ENCODE measurements at regions not wholly inside any gene's neighbourhood (a gene's known extent, or its start where the extent isn't known, plus 50 kb on each side); places are given as distances from the start of the nearest gene placed in this dataset.

- no peak for DNase-seq (ENCODE audit: low read depth)
Observed at GRCh38 chr4:43776371-43776770, 672.2 kb downstream of the KCTD8 start.

DNA sequence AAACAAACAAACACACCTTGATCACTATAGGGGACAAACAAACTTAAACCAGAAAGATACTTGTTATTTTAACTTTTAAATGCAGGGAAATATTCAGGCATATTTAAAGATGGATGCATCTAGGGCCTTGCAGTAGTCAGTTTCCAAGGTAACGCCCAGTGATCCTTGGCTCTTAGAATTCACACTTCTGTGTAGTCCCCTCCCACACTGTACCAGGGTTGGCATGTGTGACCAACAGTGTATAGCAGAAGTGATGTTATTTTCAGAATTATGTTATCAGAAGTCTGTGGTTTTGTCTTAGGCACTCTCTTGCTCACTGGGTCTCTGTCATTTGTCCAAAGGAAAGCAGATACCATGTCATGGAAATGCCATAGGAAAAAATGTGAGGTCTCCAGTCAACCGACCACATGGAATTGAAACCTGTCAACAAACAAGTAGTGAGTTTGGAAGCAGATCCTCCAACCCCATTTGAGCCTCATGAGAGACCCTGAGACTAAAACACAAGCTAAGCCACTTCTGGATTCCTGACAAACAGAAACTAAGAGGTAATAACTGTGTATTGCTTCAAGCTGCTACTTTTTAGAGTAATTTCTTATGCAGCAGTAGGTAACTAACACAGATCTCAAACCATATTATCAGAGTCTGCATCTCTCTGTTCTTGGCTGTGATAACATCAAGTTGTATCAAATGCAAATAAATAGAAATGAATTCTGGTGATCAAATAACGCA, 670.3 kb downstream of the KCTD8 start:
- DNase-seq (ENCODE audit: low read depth) = no peak

DNA sequence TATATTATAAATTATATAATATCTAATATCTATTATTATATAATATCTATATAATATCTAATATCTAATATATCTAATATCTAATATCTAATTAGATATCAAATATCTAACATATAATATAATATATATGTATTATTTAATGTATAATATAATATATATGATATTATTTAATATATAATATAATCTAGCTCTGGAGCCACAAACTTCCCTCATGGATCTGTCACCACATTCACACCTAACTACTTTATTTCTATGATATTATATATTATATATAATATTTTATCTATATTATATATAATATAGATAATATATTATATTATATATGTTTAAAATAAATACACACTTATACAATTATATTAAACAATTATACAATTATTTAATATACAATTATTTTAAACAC, 667.5 kb downstream of the KCTD8 start:
- no peak for DNase-seq (ENCODE audit: low read depth)

GRCh38 chr4:43782391-43782790, 666.2 kb downstream of the KCTD8 start:
- no peak for DNase-seq (ENCODE audit: low read depth)

DNA sequence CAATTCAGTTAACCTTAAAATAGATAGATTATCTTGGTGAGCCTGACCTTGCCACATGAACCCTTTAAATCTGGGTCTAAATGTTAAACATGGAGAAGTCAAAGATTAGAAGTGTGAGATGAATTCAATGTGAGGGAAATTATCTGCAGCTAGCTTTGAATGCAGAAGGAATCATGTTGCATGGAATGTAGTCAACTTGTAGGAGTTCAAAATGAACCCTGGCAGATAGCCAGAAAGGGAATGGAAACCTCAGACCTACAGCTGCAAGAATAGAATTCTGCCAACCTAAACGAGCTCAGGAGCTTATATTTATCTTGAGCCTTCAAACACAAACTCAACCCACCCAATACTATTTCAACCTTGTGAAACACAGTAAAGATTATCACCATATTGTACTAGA, 632.5 kb downstream of the KCTD8 start:
- DNase-seq (ENCODE audit: low read depth) = peak; percentile 0

GRCh38 chr4:43822621-43823020, 626.0 kb downstream of the KCTD8 start:
- DNase-seq (ENCODE audit: low read depth) = no peak

DNA sequence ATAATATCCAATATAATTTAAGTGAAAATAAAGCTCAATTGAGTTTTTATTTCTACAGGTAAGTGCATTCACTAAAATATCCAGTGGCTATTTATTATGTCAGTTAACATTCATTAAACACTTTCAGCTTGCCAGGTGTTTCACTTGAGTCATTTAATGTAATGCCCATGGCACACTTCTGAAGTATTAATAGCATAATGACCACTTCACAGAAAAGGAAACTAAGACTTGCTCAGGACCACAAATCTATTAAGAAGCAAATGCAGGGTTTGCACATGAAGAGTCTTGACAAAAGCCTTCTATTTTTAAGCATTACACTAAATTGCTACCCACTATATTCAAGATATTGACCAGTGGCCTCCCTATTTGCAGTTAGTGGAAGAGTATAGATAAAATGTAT, 612.7 kb downstream of the KCTD8 start:
- no peak for DNase-seq (ENCODE audit: low read depth)

- DNase-seq (ENCODE audit: low read depth) = no peak
Observed at GRCh38 chr4:43837171-43837570, 611.4 kb downstream of the KCTD8 start.

GRCh38 chr4:43837604-43838003, 611.0 kb downstream of the KCTD8 start:
- DNase-seq (ENCODE audit: low read depth) = no peak

- no peak for DNase-seq (ENCODE audit: low read depth)
Observed at GRCh38 chr4:43842594-43842993, 606.0 kb downstream of the KCTD8 start.

- DNase-seq (ENCODE audit: low read depth) = no peak
Observed at GRCh38 chr4:43843501-43843900, 605.1 kb downstream of the KCTD8 start.

DNA sequence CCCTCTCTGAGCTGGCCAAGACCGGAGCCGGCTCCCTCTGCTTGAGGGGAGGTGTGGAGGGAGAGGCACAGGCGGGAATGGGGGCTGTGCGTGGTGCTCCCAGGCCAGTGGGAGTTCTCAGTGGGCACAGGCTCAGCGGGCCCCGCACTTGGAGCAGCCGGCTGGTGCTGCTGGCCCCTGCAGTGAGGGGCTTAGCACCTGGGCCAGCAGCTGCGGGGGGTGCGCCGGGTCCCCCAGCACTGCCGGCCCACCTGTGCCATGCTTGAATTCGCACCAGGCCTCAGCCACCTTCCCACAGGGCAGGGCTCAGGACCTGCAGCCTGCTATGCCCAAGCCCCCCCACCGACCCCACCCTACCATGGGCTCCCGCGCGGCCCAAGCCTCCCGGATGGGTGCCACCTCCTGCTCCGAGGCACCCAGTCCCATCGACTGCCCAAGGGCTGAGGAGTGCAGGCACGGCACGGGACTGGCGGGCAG, 602.5 kb downstream of the KCTD8 start:
- DNase-seq (ENCODE audit: low read depth) = no peak

DNA sequence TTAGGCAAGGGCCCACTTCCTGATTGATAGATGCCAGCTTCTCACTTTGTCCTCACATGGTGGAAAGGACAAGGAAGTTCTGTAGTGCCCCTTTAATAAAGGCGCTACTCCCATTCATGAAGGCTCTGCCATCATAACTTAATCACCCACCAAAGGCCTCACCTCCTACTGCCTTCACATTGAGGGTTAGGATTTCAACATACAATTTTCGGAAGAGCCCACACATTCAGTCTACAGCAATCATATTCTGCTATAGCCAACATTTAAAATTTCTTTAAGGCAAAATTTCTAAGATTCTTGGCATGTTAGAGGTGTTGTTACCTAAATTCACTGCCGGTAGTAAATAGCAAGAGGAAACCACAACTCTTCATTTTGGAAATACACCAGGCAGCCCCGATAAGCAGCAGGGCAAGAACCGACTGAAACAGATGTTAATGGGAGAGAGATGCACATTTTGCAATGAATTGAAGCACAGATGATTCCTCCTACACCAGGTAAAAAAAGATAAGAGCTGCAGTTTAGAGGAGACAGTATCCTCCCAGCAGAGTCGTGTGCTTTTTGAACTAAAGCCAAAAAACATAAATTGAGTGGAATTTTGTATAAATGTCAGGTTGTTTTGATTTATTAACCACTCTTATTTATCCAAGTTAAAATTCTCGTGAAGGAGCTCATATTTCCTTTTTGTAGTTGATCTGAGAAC, 594.9 kb downstream of the KCTD8 start:
- no peak for DNase-seq (ENCODE audit: low read depth)

DNA sequence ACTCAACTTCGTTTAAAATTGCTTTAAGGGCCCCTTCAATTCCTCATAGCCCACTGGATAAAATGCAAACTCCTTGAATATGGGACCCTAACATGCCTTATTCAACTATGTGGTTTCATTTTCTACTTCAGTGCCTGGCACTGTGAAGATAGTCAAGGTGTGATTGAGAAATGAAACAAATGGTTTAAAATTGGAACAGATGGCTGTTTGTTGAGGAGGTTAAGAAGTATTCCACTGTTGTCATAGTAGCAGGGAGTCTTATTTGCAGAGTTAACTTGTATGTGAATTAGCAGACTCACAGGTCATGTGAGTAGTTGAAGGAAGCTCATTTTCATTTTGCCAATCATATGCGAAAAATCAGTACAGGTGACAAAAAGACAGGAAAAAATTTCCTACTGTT, 593.3 kb downstream of the KCTD8 start:
- DNase-seq (ENCODE audit: low read depth) = no peak

GRCh38 chr4:43864616-43865146, 583.9 kb downstream of the KCTD8 start:
- DNase-seq (ENCODE audit: low read depth) = no peak

- no peak for DNase-seq (ENCODE audit: low read depth)
Observed at GRCh38 chr4:43867908-43868307, 580.7 kb downstream of the KCTD8 start.

DNA sequence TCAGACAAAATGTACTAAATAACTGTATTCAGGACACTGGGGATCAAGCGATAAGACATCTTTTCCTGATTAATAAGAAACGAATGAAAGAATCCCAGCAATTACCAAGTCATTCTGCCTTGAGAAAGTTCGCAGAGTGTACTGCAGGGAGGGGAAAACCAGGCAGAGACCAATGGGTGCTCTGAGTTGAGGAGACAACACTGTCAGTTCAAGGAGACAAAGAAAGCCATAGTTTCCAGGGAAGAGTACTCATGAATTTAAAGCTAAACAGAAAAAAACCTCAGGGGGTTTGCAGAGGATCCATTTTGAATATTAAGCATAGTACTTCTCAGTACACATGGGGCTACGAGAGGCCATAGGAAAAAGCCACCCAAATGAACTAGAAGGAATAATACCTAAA, 573.0 kb downstream of the KCTD8 start:
- DNase-seq (ENCODE audit: low read depth) = no peak

- no peak for DNase-seq (ENCODE audit: low read depth)
Observed at GRCh38 chr4:43882470-43882869, 566.1 kb downstream of the KCTD8 start.

- no peak for DNase-seq (ENCODE audit: low read depth)
Observed at GRCh38 chr4:43886196-43886595, 562.4 kb downstream of the KCTD8 start.

DNA sequence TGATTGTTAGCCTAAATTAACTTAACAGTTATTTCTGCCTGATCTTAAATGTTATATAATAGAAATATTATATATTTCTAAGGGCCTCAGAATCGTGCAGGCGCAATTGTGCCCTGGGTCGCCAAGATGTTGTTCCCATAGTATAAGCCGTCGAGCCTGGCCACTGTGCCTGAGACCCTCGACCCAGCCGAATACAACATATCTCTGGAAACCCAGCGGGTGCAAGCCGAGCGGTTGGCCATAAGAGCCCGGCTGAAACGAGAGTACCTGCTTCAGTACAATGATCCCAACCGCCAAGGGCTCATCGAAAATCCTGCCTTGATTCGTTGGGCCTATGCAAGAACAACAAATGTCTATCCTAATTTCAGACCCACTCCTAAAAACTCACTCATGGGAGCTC, 549.8 kb downstream of the KCTD8 start:
- no peak for DNase-seq (ENCODE audit: low read depth)

- DNase-seq (ENCODE audit: low read depth) = no peak
Observed at GRCh38 chr4:43903456-43903855, 545.2 kb downstream of the KCTD8 start.

DNA sequence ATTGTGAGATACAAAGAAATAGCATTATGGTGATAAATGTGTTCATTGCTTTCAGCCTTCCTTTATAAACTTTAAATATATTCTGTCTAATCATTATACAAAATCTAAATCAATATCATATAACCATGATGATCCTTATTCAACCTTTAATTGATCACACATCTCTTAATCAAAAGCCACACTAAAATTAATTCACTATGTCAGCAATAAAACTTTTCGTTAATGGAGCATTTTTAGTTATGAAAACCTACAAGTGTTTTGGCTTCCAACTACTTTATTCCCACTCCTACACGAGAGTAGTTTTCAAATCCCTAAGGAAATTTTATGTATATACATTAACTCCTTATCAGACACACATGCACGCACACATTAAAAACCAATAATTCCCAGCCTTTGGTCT, 530.2 kb downstream of the KCTD8 start:
- DNase-seq (ENCODE audit: low read depth) = no peak

DNA sequence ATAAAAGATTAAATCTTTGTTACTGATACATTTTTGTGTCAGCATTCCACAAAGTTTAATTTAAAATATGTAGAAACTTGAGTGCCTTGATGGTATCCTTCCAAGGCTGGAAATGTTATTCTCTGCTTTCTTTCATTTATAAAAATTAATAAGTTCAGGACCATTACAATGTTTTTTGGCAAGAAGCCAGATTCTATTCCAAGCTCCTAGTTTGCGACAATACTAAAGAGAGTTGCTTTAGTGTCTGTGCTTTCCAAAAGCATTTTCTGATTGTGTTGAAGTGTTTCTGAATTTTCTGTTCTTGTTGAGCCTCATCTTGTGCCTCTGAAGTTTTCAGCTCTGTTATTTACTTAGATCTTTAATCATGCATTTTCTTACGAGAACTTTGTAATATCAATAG, 516.2 kb downstream of the KCTD8 start:
- no peak for DNase-seq (ENCODE audit: low read depth)

All from myocyte (in vitro differentiated cells).